ENCODE measurements at regions not wholly inside any gene's neighbourhood (a gene's known extent, or its start where the extent isn't known, plus 50 kb on each side); places are given as distances from the start of the nearest gene placed in this dataset.

DNA sequence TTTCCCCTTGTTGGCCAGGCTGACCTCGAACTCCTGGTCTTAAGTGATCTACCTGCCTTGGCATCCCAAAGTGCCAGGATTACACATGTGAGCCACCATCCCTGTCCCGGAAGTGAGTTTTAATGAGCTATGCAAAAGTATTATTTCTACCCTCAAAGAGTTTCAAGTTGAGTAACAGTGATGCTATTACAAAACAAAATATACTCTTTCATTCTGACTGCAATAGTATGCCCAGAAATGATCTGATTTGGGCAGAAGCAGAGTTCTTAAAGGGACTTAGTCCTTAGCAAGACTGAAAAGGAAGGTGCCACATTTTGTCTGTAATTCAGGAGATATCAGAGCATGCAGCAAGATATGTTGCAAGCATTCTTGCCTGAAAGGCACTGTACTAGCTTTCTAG is 375.4 kb downstream of the NUF2 start:
- TF ChIP-seq GATA2 (IDR thresholded peaks at IDR 0.05; ENCODE audit: low read depth, low read length) (no peak), GATA3 (IDR thresholded peaks at IDR 0.05; ENCODE audit: low read depth, low read length) (no peak)

DNA sequence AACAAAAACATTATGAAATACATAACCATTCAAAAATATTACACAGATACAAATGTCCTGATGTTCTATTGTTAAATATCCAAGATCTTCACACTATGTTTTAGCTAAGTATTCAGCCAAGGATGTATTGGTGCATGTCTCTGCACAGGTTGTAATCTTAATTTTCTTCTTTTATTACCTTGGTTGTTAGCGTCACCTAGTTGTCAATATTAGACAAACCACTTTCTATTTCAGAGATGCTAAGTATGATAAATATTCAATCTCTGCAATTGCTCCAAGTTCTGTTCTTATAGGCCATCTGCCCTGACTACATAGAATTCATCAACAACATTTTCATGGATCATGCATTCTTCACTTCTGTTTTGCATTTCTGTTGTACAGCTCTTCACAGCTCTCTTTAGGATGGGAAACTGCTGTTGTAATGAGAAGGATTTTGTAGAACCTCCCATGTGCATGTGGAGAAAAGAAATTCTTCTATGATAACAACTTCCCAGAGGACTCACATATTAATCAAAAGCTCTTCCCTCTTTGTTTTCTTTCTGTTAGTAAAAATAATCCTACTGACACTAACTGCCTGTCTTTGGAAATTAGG is 380.1 kb downstream of the NUF2 start:
- no peak for TF ChIP-seq GATA2 (IDR thresholded peaks at IDR 0.05; ENCODE audit: low read depth, low read length)
- TF ChIP-seq GATA3 (IDR thresholded peaks at IDR 0.05; ENCODE audit: low read depth, low read length): no peak

DNA sequence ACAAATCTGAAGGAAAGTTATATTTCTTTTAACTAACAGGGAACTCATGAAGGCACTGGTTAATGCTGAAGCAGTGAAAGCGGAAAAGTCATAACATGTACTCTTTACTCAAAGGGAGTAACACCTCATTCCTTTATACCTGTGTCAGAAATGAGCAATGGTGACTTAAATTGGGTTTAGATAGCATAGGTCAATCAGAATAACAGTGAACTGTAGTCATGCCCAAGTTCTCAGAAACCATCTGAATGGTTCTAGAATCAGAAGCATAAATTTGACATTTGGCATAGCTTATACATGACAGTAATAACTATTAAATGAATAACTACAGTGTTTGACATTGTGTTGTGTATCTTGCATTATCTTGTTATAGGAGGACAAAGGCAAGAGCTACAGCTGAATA is 382.0 kb downstream of the NUF2 start:
- TF ChIP-seq GATA3 (IDR thresholded peaks at IDR 0.05; ENCODE audit: low read depth, low read length): no peak
- no peak for TF ChIP-seq GATA2 (IDR thresholded peaks at IDR 0.05; ENCODE audit: low read depth, low read length)

DNA sequence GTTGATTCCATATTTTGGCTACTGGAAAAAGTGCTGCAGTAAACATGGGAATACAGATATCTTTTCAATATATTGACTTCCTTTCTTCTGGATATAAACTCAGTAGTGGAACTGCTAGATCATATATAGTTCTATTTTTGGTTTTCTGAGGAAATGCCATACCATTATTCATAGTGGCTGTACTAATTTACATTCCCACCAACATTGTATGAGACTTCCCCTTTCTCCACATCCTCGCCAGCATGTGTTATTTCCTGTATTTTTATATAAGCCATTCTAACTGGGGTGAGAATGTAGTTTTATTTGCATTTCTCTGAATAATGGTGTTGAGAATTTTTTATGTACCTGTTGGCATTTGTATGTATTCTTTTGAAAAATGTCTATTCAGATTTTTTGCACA is 385.2 kb downstream of the NUF2 start:
- TF ChIP-seq GATA2 (IDR thresholded peaks at IDR 0.05; ENCODE audit: low read depth, low read length) (no peak), GATA3 (IDR thresholded peaks at IDR 0.05; ENCODE audit: low read depth, low read length) (no peak)

DNA sequence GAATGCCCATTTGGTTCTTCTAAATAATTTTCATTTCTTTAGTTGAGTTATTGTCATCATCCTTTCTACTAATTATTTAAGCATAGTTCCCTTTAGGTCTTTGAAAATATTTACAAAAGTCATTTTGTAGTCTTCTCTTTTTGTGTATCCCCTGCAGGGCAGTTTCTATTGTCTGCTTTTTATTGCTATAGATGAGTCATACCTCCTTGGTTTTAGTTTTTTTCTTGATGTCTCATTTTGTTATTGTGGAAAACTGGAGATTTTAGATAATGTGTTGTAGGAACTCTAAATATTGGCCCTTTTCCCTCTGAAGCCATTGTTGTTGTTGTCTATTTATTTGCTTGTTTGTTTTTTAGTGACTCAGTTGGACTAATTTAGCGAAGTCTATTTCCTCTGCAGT is 387.9 kb downstream of the NUF2 start:
- no peak for TF ChIP-seq GATA3 (IDR thresholded peaks at IDR 0.05; ENCODE audit: low read depth, low read length)
- TF ChIP-seq GATA2 (IDR thresholded peaks at IDR 0.05; ENCODE audit: low read depth, low read length): no peak

DNA sequence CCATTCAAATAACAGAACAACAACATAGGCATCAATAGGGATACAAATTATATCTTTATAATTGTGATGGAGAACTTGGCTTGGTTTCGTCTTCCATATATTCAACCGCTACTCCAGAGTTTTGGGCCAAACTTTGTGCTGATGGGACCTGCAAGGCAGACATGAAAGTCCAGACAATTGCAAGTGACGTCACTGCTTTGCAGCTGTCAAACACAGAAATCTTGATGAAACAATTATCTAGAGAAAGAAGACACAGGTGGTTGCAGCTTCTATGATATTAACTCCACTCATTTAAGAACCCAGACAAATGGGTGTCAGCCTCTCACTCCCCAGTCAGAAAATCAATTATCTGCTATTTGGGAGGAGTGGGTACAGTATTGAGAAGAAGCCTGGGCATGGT is 390.6 kb downstream of the NUF2 start:
- TF ChIP-seq GATA2 (IDR thresholded peaks at IDR 0.05; ENCODE audit: low read depth, low read length): no peak
- no peak for TF ChIP-seq GATA3 (IDR thresholded peaks at IDR 0.05; ENCODE audit: low read depth, low read length)

DNA sequence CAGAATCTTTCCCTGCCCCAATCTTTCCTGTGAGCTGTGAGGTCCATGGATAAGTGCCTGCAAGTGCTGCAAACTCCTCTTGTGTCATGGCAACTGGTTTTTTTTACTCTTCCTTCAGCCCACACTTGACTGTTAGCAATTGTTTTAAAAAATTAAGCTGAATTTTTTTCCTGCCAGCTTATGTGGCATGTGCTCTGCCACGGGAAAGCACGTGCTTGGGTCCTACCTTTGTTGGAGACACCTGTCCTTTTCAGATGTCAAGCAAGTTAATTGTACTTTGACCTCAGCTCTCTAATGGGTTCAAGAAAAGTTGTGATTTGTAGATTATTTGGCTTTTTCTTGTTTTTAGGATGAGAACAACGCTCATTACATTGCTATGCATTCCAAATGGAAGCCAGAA is 398.5 kb downstream of the NUF2 start:
- no peak for TF ChIP-seq GATA3 (IDR thresholded peaks at IDR 0.05; ENCODE audit: low read depth, low read length)
- TF ChIP-seq GATA2 (IDR thresholded peaks at IDR 0.05; ENCODE audit: low read depth, low read length): no peak

DNA sequence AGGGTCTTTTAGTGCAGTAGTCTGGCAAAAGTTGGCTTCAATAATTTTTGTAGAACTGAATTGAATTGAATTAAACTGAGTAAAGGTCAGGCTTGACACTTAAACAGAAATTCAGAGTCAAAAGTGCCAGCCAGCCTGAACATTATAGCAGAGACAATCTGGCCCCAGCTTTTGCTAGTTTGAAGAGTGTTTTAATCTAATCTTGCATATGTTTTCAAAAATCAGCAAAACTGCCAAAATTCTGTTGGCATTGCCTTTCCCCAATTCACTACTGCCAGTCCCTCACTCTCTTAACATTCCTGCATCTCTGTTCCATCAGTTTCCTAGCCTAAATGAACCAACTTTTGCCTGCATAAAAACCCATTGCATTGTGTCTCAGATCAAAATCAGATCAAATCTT is 403.8 kb downstream of the NUF2 start:
- no peak for TF ChIP-seq GATA2 (IDR thresholded peaks at IDR 0.05; ENCODE audit: low read depth, low read length)
- no peak for TF ChIP-seq GATA3 (IDR thresholded peaks at IDR 0.05; ENCODE audit: low read depth, low read length)

DNA sequence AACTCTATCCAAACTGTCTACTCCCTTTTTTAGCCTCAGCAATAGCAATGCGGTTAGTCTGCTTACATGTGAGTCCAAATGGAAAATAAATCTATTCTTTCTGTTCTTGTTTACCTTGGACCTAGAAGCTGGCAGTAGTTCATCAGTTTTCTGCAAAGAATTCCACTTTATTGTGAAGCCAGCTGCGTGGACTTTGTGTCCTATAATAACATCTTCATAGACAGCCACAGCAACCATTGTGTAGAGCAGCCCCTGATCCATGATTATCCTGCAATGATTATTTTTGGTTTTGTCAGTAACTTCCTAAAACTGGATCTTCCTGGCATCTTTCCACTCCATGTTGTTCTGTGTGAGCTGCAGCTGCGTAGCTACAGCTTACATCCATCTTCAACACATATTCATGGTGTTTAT is 408.7 kb downstream of the NUF2 start:
- TF ChIP-seq GATA3 (IDR thresholded peaks at IDR 0.05; ENCODE audit: low read depth, low read length): no peak

DNA sequence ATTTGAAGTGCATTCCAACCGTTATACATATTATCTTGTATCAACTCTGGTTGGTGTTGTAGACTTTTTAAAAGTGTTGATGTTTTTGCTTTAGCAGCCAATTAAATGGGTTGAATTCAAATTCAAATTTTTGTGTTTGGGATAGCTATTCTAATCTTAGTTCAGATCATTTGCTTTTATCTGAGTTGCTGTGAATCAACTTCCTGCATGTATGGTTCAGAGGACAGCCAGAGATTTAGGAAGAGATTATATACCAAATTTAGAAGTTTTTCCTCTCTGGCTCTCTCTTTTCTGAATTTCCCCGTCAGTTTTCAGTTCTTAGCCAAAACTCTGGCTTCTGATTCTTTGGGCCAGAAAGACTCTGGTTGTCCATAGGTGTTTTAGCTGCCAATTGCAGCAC is 415.5 kb downstream of the NUF2 start:
- TF ChIP-seq GATA2 (IDR thresholded peaks at IDR 0.05; ENCODE audit: low read depth, low read length) (peak; percentile 39; the same call in 1 of the 2 replicates), GATA3 (IDR thresholded peaks at IDR 0.05; ENCODE audit: low read depth, low read length) (no peak)

DNA sequence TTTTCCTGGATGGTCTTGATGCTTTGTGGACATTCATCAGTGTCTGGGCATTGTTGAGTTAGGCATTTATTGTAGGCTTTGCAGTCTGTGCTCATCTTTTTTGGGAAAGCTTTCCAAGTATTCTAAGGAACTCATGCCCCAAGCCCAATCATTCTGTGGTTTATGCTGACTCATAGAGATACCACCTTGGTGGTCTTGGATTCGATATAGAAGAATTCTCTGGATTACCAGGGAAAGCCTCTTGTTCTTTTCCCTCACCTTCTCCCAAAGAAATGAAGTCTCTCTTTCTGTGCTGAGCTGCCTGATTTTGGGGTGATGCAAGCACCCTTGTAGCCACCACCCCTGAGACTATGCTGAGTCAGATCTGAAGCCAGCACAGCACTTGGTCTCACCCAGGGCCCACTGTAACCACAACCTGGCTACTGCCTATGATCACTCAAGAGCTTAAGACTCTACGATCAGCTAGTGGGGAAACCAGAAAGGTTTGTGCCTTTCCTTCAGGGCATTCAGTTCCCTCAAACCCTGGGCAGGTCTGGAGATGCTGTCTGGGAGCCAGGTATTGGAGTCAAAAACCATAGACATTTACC is 422.6 kb downstream of the NUF2 start:
- TF ChIP-seq GATA3 (IDR thresholded peaks at IDR 0.05; ENCODE audit: low read depth, low read length): no peak
- no peak for TF ChIP-seq GATA2 (IDR thresholded peaks at IDR 0.05; ENCODE audit: low read depth, low read length)

DNA sequence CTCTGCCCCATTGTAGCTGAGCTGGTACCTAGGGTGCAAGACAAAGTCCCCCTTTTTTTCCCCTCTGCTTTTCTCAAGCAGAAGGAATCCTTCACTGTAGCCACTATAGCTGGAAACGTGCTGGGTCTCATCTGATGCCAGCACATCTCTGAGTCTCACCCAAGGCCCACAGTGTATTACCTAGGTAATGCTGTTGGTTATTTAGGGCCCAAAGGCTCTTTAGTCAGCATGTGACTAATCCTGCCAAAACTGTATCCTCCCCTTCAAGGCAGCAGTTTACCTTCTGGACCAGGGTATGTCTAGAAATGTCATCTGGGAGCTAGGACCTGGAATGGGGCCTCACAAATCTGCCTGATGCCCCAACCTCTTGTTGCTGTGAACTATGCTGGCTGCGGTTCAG is 423.4 kb downstream of the NUF2 start:
- TF ChIP-seq GATA2 (IDR thresholded peaks at IDR 0.05; ENCODE audit: low read depth, low read length) (no peak), GATA3 (IDR thresholded peaks at IDR 0.05; ENCODE audit: low read depth, low read length) (no peak)

DNA sequence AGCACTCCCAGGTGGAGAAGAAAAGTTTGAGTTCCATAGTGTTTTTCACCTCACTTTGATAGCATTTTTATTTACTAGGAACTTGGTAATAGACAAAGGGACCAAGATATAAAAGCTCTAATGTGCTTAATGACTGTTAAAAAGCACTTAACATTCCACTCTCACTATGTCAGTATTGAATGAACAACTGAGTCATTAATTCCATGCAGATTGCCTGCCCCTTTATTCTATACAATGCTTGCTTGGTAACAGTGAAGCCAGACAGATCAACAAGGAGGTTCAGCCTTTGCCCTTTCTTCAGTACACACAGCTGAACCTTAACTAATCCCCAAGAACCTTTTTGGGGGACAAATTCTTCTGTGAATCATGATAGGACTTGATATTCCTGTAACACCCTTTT is 425.5 kb downstream of the NUF2 start:
- TF ChIP-seq GATA3 (IDR thresholded peaks at IDR 0.05; ENCODE audit: low read depth, low read length) (no peak), GATA2 (IDR thresholded peaks at IDR 0.05; ENCODE audit: low read depth, low read length) (no peak)

DNA sequence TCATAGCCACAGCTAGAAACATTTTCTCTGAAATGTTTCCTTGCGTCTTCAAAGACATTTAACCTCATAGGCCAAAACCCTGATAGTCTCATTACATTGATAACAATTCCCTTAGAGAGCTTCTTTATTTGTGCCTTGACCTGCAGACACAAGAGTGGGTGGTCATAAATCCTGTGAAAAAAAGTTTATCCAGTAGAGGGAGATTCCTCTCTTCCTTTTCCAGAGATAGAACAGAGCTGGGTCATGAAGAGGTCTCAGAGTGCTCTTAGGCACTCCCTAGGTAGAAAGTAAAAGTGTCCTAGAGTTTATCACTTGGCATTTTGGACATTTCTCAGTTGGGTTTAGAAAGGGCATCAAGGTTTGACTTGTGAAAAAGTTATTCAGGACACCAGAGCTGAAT is 426.1 kb downstream of the NUF2 start:
- TF ChIP-seq GATA2 (IDR thresholded peaks at IDR 0.05; ENCODE audit: low read depth, low read length) (no peak), GATA3 (IDR thresholded peaks at IDR 0.05; ENCODE audit: low read depth, low read length) (no peak)

DNA sequence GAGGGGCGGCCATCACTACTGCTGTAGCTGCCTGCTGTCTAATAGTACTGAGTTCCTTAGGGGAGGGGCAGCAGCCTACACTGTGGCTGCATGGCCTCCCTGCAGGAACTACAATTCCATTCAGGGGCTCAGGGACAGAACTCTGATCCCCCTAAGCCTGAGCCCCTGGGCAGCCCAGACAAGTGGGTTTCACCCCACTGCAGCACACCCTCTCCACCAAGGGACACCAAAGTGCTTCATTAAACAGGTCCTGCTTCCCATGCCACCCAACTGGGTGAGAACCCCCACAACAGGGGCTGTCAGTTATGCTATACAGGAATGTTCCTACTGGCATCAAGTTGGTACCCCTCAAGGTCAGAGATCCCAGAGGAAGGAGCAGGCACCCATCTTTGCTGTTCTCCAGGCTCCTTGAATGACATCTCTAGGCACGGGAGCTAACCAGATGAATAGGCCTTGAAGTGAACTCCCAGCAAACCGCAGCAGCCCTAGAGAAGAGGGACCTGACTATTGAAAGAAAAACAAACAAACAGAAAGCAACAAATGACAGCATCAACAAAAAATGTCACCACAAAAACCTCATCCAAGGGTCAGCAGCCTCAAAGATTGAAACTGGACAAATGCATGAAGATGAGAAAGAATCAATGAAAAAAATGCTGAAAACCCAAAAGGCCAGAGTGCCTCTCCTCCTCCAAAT is 437.4 kb downstream of the NUF2 start:
- TF ChIP-seq GATA3 (IDR thresholded peaks at IDR 0.05; ENCODE audit: low read depth, low read length) (no peak), GATA2 (IDR thresholded peaks at IDR 0.05; ENCODE audit: low read depth, low read length) (no peak)
